DMS53 treated with DMSO at 0.1 percent for 48 hours (cell line): ENCODE measurements at regions not wholly inside any gene's neighbourhood (a gene's known extent, or its start where the extent isn't known, plus 50 kb on each side); places are given as distances from the start of the nearest gene placed in this dataset.
"Not testable (repeated sequence)": the region's sequence is repeated elsewhere in the genome, so short reads cannot be mapped to it uniquely, and the experiment has no call there.

Experiments
- DNase-seq: peaks from one replicate; lab custom pipeline; 2025; ENCODE audit not compliant: unreplicated experiment; lab: John Stamatoyannopoulos, UW

GRCh38 chr1:194629011-194629410 lies 1442.6 kb upstream of the B3GALT2 start:
- DNase-seq, result no peak

DNA sequence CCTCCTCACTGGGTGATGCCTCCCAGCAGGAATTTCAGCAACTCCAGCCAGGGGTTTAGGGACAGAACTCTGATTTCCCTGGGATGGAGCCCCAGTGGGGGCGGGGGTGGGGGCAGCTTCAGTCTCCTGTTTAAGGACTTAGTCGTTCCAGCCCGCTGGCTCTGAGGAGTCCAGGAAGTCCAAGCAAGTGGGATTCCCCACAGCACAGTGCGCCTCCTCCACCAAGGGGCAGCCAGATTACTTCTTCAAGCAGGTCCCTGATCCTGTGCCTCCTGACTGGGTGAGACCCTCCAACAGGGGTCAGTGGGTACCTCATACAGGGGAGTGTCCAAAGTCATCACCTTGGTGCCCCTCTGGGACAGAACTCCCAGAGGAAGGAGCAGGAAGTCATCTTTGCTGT lies 1438.4 kb upstream of the B3GALT2 start:
- DNase-seq, result no peak

- DNase-seq, result no peak
Observed at GRCh38 chr1:194618101-194618500, 1431.7 kb upstream of the B3GALT2 start.

DNA sequence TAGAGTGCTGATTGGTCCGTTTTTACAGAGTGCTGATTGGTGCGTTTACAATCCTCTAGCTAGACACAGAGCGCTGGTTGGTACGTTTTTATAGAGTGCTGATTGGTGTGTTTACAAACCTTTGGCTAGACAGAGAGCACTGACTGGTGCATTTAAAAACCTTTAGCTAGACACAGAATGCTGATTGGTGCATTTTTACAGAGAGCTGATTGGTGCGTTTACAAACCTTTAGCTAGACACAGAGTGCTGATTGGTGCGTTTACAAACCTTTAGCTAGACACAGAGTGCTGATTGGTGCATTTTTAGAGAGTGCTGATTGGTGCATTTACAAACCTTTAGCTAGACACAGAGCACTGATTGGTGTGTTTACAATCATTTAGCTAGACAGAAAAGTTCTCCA lies 1430.9 kb upstream of the B3GALT2 start:
- not testable (repeated sequence) for DNase-seq

DNA sequence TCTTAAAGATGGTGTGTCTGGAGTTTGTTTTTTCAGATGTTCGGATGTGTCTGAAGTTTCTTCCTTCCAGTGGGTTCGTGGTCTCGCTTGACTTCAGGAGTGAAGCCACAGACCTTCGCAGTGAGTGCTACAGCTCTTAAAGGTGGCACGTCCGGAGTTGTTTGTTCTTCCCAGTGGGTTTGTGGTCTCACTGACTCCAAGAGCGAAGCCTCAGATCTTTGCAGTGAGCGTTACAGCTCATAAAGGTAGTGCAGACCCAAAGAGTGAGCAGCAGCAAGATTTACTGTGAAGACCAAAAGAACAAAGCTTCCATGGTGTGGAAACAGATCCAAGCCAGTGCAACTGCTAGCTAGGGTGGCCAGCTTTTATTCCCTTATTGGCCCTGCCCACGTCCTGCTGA lies 1430.4 kb upstream of the B3GALT2 start:
- DNase-seq, result no peak

DNA sequence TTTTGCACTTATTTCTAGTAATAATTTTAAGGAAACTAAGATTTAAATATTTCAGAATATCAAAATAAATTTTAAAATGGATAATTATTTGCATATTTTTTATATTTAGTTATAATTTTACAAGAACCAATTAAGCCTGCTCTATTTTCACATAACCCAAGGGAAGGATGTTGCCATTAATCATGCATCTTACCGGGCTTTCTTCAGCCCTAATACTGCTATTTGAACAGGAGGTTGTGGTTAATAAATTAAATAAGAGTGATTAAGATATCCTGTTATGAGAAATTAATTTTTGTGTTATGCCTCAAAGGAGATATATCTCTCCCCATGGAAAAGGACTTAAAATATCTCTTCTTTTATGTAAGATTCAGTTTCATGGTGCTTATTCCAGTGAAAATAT lies 1415.8 kb upstream of the B3GALT2 start:
- DNase-seq, result no peak

DNA sequence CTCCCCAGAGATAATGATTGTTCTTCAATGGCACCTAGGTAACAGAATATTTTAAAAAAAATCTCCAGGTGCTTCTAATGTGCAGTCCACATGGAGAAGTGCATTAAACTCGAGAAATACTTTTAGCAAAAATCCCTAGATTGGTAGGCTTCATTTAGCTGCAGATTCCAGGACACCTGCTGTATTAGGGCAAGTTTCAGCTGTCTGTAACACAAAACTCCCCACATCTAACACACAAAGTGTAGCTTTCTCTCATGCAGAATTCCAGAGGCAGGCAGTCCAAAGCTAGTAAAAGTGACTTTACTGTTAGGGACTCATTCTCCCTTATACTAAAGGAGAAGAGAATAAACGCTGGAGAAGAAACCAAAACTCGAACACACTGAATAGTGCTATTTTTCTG lies 1414.3 kb upstream of the B3GALT2 start:
- DNase-seq, result no peak

DNA sequence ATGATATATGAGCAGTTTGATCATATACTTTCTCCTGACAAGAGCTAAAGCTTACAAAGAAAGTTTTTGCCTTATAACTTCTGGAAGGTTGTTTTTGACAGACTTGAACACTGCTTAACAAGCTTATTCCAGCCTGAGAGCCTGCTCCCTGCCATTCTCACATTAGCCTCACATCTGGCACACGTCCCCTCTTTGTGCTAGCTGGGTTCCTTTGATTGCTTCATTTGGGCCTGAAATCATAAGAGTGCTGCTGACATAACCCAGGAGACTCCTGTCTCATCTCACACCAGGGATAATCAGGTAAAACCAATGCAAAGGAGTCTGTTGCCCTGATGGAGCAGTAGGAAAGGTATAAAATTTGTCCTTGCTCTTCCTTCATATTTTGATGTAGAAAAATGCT lies 1411.7 kb upstream of the B3GALT2 start:
- DNase-seq, result no peak

GRCh38 chr1:194586302-194586701 lies 1399.9 kb upstream of the B3GALT2 start:
- DNase-seq, result no peak

DNA sequence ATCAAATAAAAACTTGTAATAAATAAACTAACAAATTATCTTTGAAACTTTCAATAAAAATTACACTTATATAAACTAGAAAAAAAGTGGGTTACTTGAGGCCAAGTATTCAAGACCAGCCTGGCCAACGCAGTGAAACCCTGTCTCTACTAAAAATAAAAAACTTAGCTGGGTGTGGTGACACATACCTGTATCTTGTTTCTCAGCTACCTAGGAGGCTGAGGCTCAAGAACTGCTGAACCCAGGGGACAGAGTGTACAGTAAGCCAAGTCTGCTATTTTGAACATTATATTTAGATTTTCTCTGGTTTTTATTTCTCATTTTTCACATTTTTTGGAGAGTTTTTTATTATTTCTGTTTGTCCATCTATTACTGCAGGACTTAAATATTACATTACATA lies 1397.6 kb upstream of the B3GALT2 start:
- DNase-seq, result no peak

DNA sequence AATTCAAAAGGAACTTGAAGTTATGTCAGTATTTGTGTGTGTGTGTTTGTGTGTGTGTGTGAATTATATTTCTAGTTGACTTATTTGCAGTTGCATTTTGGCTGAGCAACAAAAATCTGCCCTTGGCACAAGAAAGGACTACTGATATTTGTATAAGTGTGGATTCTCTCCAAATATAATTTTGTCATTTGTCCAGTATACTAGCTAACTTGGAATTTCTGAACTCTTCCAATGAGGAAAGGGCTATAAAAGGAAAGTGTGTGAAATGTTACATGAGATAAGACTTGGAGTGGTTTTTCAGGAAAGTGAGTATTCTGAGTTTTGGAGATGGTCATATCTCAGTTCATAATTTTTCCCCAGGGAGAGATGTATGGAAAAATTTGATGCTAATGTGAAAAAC lies 1384.1 kb upstream of the B3GALT2 start:
- DNase-seq, result no peak

- DNase-seq, result no peak
Observed at GRCh38 chr1:194568610-194569009, 1382.2 kb upstream of the B3GALT2 start.

GRCh38 chr1:194548071-194548470 lies 1361.7 kb upstream of the B3GALT2 start:
- no peak for DNase-seq

- no peak for DNase-seq
Observed at GRCh38 chr1:194544012-194544411, 1357.6 kb upstream of the B3GALT2 start.

- DNase-seq, result no peak
Observed at GRCh38 chr1:194538453-194538852, 1352.0 kb upstream of the B3GALT2 start.

DNA sequence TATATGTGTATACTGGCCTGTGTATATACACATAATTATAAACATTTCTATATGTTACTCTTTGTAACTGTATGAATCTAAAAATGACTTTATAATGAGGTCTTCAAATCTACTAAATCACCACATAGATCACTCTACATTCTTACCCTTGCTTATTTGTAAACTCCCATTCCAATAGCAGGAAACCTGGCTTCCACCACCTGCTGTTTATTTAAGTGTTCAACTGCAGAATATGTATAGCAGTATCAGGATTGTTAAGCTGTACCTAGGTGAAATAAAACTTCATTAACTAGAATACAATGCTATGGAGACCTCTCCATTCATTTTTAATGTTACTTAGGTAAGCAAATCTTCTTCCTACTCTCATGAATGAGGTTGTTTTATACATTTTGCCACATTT lies 1351.1 kb upstream of the B3GALT2 start:
- no peak for DNase-seq

DNA sequence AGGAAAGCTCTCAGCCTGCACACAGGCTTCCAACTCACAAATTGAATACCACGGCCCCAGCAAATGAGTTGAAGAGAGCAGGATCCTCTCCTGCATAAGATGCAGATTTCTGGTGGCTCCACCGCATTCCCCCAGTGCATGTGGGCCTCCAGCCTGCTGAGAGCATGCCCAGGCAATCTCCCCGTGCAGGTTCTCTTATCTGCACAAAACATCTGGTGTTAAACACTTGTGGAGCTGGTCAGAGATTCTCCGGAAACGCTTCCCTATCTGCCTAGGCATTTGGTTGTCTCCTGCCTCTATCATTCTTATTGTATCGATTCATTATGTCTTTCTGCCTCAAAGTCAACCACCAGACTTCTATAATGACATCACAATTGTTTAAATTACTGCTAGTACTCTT lies 1349.0 kb upstream of the B3GALT2 start:
- DNase-seq, result no peak

- no peak for DNase-seq
Observed at GRCh38 chr1:194534784-194535183, 1348.4 kb upstream of the B3GALT2 start.

GRCh38 chr1:194533641-194534040 lies 1347.2 kb upstream of the B3GALT2 start:
- DNase-seq, result no peak

DNA sequence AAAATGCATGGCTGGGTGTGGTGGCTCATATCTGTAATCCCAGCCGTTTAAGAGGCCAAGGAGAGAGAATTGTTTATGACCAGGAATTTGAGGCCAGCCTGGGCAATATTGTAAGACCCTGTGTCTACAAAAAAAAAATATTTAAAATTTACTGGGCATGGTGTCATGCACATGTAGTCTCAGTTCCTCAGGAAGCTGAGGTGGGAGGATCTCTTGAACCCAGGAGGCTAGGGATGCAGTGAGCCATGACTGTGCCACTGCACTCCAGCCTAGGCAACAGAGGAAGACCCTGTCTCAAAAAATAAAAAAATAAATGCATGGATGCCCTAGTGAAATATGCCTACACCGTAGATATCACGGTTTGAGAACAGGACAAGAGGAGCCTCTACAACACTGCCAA lies 1331.2 kb upstream of the B3GALT2 start:
- no peak for DNase-seq

GRCh38 chr1:194515916-194516315 lies 1329.5 kb upstream of the B3GALT2 start:
- no peak for DNase-seq

DNA sequence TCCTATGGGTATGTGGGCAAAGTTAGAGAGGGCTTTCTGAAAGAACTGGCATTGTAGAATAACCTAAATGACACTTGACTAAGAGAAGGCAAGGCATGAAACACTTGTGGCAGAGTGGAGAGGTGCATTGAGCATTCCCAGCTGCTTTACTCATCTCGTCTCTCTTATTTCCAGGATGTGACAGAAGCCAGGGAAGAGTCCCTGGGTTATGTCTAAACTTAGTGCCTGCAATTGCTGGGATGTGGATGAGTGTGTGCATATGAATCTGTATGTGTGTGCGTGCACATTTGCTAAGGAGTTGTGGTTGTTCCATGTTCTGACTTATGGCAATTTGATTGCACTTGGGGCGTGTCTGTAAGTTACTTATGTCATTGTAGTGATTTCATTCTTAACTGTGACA lies 1326.5 kb upstream of the B3GALT2 start:
- peak; percentile 19 for DNase-seq

- DNase-seq, result no peak
Observed at GRCh38 chr1:194512345-194512744, 1325.9 kb upstream of the B3GALT2 start.

GRCh38 chr1:194503209-194503608 lies 1316.8 kb upstream of the B3GALT2 start:
- DNase-seq, result no peak
